ENCODE measurements at regions not wholly inside any gene's neighbourhood (a gene's known extent, or its start where the extent isn't known, plus 50 kb on each side); places are given as distances from the start of the nearest gene placed in this dataset.

DNA sequence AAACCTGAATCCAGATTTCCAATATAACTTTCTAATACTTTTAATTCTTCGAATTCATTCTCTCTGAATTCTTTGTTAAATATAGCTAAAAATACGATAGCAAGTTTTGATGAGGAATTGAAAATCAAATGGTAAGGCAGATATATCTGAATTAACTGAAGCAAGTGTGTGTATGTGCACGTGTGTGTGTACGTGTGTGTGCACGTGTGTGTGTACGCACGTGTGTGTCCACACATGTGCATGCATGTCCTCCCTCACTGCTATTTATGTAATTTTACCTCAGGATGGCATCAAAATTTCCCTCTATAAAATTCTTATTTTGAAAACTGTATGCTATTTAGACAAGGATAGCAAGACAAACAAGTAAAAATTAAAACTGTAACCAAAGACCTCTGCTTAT lies 961.3 kb upstream of the CNTN5 start:
- TF ChIP-seq, protein P1, sequence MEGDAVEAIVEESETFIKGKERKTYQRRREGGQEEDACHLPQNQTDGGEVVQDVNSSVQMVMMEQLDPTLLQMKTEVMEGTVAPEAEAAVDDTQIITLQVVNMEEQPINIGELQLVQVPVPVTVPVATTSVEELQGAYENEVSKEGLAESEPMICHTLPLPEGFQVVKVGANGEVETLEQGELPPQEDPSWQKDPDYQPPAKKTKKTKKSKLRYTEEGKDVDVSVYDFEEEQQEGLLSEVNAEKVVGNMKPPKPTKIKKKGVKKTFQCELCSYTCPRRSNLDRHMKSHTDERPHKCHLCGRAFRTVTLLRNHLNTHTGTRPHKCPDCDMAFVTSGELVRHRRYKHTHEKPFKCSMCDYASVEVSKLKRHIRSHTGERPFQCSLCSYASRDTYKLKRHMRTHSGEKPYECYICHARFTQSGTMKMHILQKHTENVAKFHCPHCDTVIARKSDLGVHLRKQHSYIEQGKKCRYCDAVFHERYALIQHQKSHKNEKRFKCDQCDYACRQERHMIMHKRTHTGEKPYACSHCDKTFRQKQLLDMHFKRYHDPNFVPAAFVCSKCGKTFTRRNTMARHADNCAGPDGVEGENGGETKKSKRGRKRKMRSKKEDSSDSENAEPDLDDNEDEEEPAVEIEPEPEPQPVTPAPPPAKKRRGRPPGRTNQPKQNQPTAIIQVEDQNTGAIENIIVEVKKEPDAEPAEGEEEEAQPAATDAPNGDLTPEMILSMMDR (IDR thresholded peaks at IDR 0.05; ENCODE audit: low read depth, low read length, poor library complexity, severe bottlenecking) = no peak
- no peak for TF ChIP-seq EZH2phosphoT487 (IDR thresholded peaks at IDR 0.05; ENCODE audit: borderline replicate concordance, low read length)
